ENCODE measurements at regions not wholly inside any gene's neighbourhood (a gene's known extent, or its start where the extent isn't known, plus 50 kb on each side); places are given as distances from the start of the nearest gene placed in this dataset.

GRCh38 chr21:41624674-41625310 lies 116.8 kb upstream of the TMPRSS2 start:
- TF ChIP-seq TBP (IDR thresholded peaks at IDR 0.05; ENCODE audit: low read depth, low read length) (no peak), CTCF (IDR thresholded peaks at IDR 0.05; ENCODE audit: control extremely low read depth in 1 of 3, insufficient read depth in 1 of 3, low read depth in 1 of 3, low read length in 3 of 3) (no peak), NRF1 (IDR thresholded peaks at IDR 0.05; ENCODE audit: low read depth, low read length) (no peak), HDAC2 (IDR thresholded peaks at IDR 0.05; ENCODE audit: borderline replicate concordance in 1 of 2, low read depth in 2 of 2, low read length in 2 of 2) (no peak), CBX5 (IDR thresholded peaks at IDR 0.05; ENCODE audit: low read depth, low read length) (no peak), ZNF274 (IDR thresholded peaks at IDR 0.05; ENCODE audit: borderline replicate concordance, extremely low read depth, low read length) (no peak), EP300 (IDR thresholded peaks at IDR 0.05; ENCODE audit: borderline replicate concordance in 1 of 2, low read depth in 2 of 2, low read length in 2 of 2) (no peak), POLR2AphosphoS5 (IDR thresholded peaks at IDR 0.05; ENCODE audit: low read depth, low read length) (no peak), JUN (IDR thresholded peaks at IDR 0.05; ENCODE audit: low read depth, low read length) (no peak), RBBP5 (IDR thresholded peaks at IDR 0.05; ENCODE audit: borderline replicate concordance, low read depth, low read length) (no peak), CEBPB (IDR thresholded peaks at IDR 0.05; ENCODE audit: low read depth, low read length) (no peak), KDM1A (IDR thresholded peaks at IDR 0.05; ENCODE audit: borderline replicate concordance, low read length) (no peak)

Measured in H1 (cell line).